Body of pancreas (tissue), 4 donors: ENCODE measurements at regions not wholly inside any gene's neighbourhood (a gene's known extent, or its start where the extent isn't known, plus 50 kb on each side); places are given as distances from the start of the nearest gene placed in this dataset.

Experiments
- ATAC-seq: fragments of 150-250 bp; one replicate; pipeline ENCODE4 v1.9.1; 2016
- DNase-seq, 4 donors: peaks; one replicate each; pipeline ENCODE4 v3.0.0-alpha.2; 2019
- H3K27ac ChIP-seq, 4 donors: fragments of 200-600 bp; sonication (generic); 1 replicate in 3 of 4; 2 replicates in 1 of 4; pipeline versions ENCODE4 v1.5.1 to v1.6.1; 2016 to 2019; ENCODE audit warnings: mild to moderate bottlenecking in 1 of 4, mixed read lengths in 1 of 4, moderate library complexity in 1 of 4
- H3K27me3 ChIP-seq, 2 donors: fragments of 200-600 bp; sonication (generic); one replicate each; pipeline ENCODE4 v1.6.0; 2016; ENCODE audit warnings: mild to moderate bottlenecking in 1 of 2
- H3K36me3 ChIP-seq, 2 donors: fragments of 200-600 bp; sonication (generic); replicated peaks in 1 of 2; 2 replicates each; pipeline ENCODE4 v1.5.1; 2016; ENCODE audit warnings: low read depth in 2 of 2; ENCODE audit not compliant: insufficient read depth in 1 of 2
- H3K4me1 ChIP-seq: fragments of 200-600 bp; sonication (generic); one replicate; pipeline ENCODE4 v1.6.0; 2016
- H3K4me3 ChIP-seq, 2 donors: fragments of 200-600 bp; sonication (generic); 1 replicate in 1 of 2; 2 replicates in 1 of 2; pipeline ENCODE4 v1.5.1; 2016 to 2019
- H3K9me3 ChIP-seq, 3 donors: fragments of 200-600 bp; sonication (generic); 1 replicate in 2 of 3; 2 replicates in 1 of 3; pipeline ENCODE4 v1.5.1; 2016
- CTCF ChIP-seq, 7 experiments: fragments of 450-650 bp in 4 of 7; fragments of 200-600 bp in 3 of 7; sonication (generic) in 3 of 7; IDR thresholded peaks; one replicate each; pipeline ENCODE4 v1.5.1; 2016 to 2019; ENCODE audit warnings: antibody characterized with exemption in 7 of 7
- POLR2A ChIP-seq, 3 donors: fragments of 450-650 bp; IDR thresholded peaks; one replicate each; pipeline ENCODE4 v1.6.1; 2016; ENCODE audit warnings: antibody characterized with exemption in 3 of 3, mild to moderate bottlenecking in 2 of 3
- WGBS, 2 donors: methylation state at CpG; one replicate each; pipeline ENCODE4 v1.1.5; 2017; 5-methylcytosine and 5-hydroxymethylcytosine counted together
- intact Hi-C: fragments of 100-400 bp; cut with DNase I; formaldehyde crosslinking; loops from one replicate; pipeline ENCODE4 v1.15.1; 2023

DNA sequence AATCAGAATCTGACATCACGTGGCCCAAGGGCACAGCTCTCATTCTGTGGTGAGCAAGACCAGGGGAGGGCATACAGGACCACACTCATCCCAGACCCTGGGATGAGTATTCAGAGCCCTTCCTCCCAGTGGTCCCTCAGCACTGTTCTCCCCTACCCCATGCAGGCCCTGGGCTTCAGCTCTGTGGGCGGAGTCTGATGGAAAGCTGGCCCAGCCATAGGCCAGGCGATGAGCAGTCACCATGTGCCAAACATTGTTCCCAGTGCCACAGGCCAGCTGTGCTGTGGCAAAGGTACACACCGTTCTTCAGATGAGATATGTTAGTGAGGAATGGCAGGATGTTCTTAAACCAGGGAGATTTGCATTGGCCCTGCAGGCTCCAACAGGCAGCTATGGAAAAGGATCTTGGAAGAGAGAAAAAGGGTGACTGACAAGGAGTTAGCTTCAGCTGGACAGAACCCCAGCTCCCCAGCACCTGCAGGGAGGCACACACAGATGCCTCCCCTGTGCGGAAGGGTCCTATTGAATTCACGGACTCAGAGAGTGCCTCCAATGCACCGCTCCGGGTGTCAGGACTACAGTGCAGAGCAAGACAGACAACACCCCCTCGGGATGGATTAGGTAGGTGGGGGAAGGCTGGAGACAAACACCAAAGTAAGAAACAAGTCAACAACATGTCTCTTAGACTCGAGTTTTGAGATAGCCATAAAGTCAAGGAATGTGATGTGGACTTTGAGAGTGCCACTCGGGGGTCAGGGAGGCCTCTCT, 596.0 kb upstream of the MGMT start:
- Histone ChIP-seq H3K36me3 (no peaks in the 10 kb centered on the region), H3K9me3 (no peaks in the 10 kb centered on the region), H3K27ac (no peak overlapping the region), H3K4me3 (no peak overlapping the region), H3K27me3 (no peaks in the 10 kb centered on the region), H3K4me1 (peaks cover 7% of the 10 kb centered on the region)
- DNase-seq (no peak), ATAC-seq (no peak)
- WGBS, 2 donors: 60 to 68% methylated on average over 8 to 11 of the region's 11 CpGs
- TF ChIP-seq POLR2A (IDR thresholded peaks at IDR 0.05) (no peak), CTCF (IDR thresholded peaks at IDR 0.05) (no peak)
- intact Hi-C loops: no loop called here

DNA sequence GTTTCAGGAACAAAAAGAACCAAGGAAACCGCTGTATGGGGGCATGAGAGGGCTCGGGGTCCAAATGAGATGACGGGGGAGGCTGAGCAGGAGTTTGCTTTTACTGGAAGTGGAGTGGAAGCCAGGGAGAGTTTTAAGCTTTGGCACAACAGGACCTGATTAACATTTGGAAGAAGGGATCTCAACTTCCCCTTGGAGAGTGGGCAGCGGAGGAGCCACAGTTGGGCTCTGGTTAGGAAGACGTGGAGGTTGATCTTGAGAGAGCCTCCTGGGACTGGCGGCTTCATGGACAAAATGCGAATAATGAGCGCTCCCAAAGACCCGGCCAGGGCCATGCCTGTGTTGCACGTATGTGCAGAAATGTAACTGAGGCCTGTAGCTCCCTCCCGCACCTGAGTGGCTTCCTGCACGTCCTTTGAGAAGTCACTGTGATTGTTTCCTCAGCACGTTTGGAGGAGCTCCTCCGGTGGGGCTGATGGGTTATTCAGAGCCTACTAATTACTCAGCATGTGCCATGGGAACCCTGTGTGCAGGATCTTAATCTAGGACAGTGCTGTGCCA, 595.3 kb upstream of the MGMT start:
- no peaks in the 10 kb centered on the region for H3K9me3 ChIP-seq
- H3K36me3 ChIP-seq: no peaks in the 10 kb centered on the region
- no peaks in the 10 kb centered on the region for H3K27me3 ChIP-seq
- no peak for ATAC-seq
- peaks cover 7% of the 10 kb centered on the region for H3K4me1 ChIP-seq
- TF ChIP-seq CTCF (IDR thresholded peaks at IDR 0.05): no peak
- TF ChIP-seq POLR2A (IDR thresholded peaks at IDR 0.05): no peak
- no peak overlapping the region for H3K27ac ChIP-seq
- 78 to 80% methylated on average over 13 of the region's 14 CpGs for WGBS, 2 donors
- H3K4me3 ChIP-seq: no peak overlapping the region
- DNase-seq: no peak
- intact Hi-C loops: no loop called here

DNA sequence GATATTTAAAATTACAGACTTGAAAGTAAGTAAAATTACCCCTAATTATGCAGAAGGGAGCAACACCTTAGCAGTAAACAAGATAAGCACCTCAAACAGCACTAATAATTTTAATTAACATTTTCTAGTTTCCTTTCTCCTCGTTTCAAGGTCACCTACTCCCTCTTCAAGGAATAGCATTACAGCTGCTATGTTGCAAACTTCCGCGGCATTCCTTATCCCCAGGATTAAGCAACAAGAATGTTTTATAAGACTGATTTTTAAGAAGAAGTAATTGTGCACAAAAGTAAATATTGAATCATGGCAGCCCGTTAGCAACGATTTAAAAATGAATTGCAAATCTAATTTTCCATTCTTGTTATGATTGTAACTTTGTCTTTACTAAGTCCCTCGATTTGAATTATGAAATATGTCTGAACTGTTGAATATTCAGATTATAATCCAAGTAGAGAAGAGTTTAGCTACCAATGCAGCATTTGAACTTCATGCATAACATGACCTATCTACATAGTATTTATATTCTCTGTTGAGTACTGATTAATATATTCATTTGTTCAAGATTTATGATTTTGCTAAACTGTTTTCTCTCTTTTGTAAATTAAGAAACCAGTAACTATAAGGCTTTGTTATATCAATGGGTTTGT, 593.5 kb upstream of the MGMT start:
- TF ChIP-seq CTCF (IDR thresholded peaks at IDR 0.05) (no peak), POLR2A (IDR thresholded peaks at IDR 0.05) (no peak)
- H3K27me3 ChIP-seq: no peaks in the 10 kb centered on the region
- intact Hi-C loops: no loop called here
- H3K27ac ChIP-seq: no peak overlapping the region
- no peaks in the 10 kb centered on the region for H3K36me3 ChIP-seq
- no peak for DNase-seq
- WGBS, 2 donors: 15 to 18% methylated on average over 6 of the region's 6 CpGs
- ATAC-seq: no peak
- H3K9me3 ChIP-seq: no peaks in the 10 kb centered on the region
- H3K4me1 ChIP-seq: peaks cover 7% of the 10 kb centered on the region
- no peak overlapping the region for H3K4me3 ChIP-seq

- TF ChIP-seq POLR2A (IDR thresholded peaks at IDR 0.05) (no peak), CTCF (IDR thresholded peaks at IDR 0.05) (no peak)
- intact Hi-C loops: no loop called here
- Histone ChIP-seq H3K9me3 (no peaks in the 10 kb centered on the region), H3K4me3 (no peak overlapping the region), H3K4me1 (peaks cover 7% of the 10 kb centered on the region), H3K27ac (no peak overlapping the region), H3K27me3 (no peaks in the 10 kb centered on the region), H3K36me3 (no peaks in the 10 kb centered on the region)
- WGBS, 2 donors: 67 to 70% methylated on average over 3 of the region's 3 CpGs
- DNase-seq: no peak
- no peak for ATAC-seq
Measured at GRCh38 chr10:128874331-128874730, 592.7 kb upstream of the MGMT start.
